Loucy (cell line): ENCODE measurements at regions not wholly inside any gene's neighbourhood (a gene's known extent, or its start where the extent isn't known, plus 50 kb on each side); places are given as distances from the start of the nearest gene placed in this dataset.

Experiments
- H2AFZ ChIP-seq: fragments of 200-600 bp; sonication (generic); 2 replicates; pipeline ENCODE4 v1.6.0; 2016; ENCODE audit warnings: antibody characterized with exemption, mild to moderate bottlenecking, low read length, moderate library complexity
- H3F3A ChIP-seq: fragments of 200-600 bp; 2 replicates; pipeline ENCODE4 v1.6.0; 2016; ENCODE audit warnings: antibody characterized with exemption, low read depth, mild to moderate bottlenecking
- H3K27me3 ChIP-seq: fragments of 200-600 bp; sonication (generic); 2 replicates; pipeline ENCODE4 v1.6.1; 2014; ENCODE audit warnings: low read length, mild to moderate bottlenecking; ENCODE audit not compliant: insufficient read depth, poor library complexity, severe bottlenecking
- H3K36me3 ChIP-seq: fragments of 200-600 bp; sonication (generic); 2 replicates; pipeline ENCODE4 v1.6.1; 2016; ENCODE audit warnings: low read length; ENCODE audit not compliant: insufficient read depth
- H3K4me1 ChIP-seq: fragments of 200-600 bp; sonication (generic); 2 replicates; pipeline ENCODE4 v1.5.1; 2014; ENCODE audit warnings: low read length, mild to moderate bottlenecking; ENCODE audit not compliant: insufficient read depth, poor library complexity, severe bottlenecking
- H3K4me2 ChIP-seq: fragments of 200-600 bp; sonication (generic); 2 replicates; pipeline ENCODE4 v1.6.0; 2014; ENCODE audit warnings: antibody characterized with exemption, low read length, low read depth, mild to moderate bottlenecking; ENCODE audit not compliant: poor library complexity, severe bottlenecking
- H3K4me3 ChIP-seq: fragments of 200-600 bp; sonication (generic); 2 replicates; pipeline ENCODE4 v1.5.1; 2014; ENCODE audit warnings: low read length, mild to moderate bottlenecking, mixed read lengths; ENCODE audit not compliant: poor library complexity, severe bottlenecking
- H3K79me2 ChIP-seq: fragments of 200-600 bp; sonication (generic); 2 replicates; pipeline ENCODE4 v1.6.1; 2014; ENCODE audit warnings: low read length; ENCODE audit not compliant: insufficient read depth
- H3K9ac ChIP-seq: fragments of 200-600 bp; sonication (generic); 2 replicates; pipeline ENCODE4 v1.6.0; 2014; ENCODE audit warnings: mild to moderate bottlenecking, low read depth, low read length, moderate library complexity; ENCODE audit not compliant: poor library complexity, severe bottlenecking
- H3K9me2 ChIP-seq: fragments of 200-600 bp; sonication (generic); replicated peaks from 2 replicates; pipeline ENCODE4 v1.6.1; 2016; ENCODE audit warnings: low read depth, low read length, mixed read lengths
- H3K9me3 ChIP-seq: fragments of 200-600 bp; sonication (generic); 2 replicates; pipeline ENCODE4 v1.6.1; 2014; ENCODE audit warnings: mild to moderate bottlenecking, antibody characterized with exemption, low read length, low read depth; ENCODE audit not compliant: insufficient read depth
- H4K20me1 ChIP-seq: fragments of 200-600 bp; sonication (generic); 2 replicates; pipeline ENCODE4 v1.6.0; 2014; ENCODE audit warnings: antibody characterized with exemption, low read length, mild to moderate bottlenecking; ENCODE audit not compliant: insufficient read depth, poor library complexity, severe bottlenecking
- CTCF ChIP-seq: fragments of 200-600 bp; sonication (generic); conservative IDR thresholded peaks from 2 replicates; pipeline ENCODE4 v1.5.1; 2014; ENCODE audit warnings: mild to moderate bottlenecking, antibody characterized with exemption, low read length
- EZH2phosphoT487 ChIP-seq: fragments of 200-600 bp; IDR thresholded peaks from 2 replicates; pipeline ENCODE4 v1.6.1; 2018; ENCODE audit warnings: antibody characterized with exemption, mild to moderate bottlenecking, moderate library complexity, borderline replicate concordance

- Histone ChIP-seq H3K4me3 (no peak overlapping the region), H3K27me3 (no peaks in the 10 kb centered on the region), H3K79me2 (no peaks in the 10 kb centered on the region), H4K20me1 (no peaks in the 10 kb centered on the region), H2AFZ (no peak overlapping the region), H3K4me2 (no peak overlapping the region), H3K9me3 (0 out of 2 replicates have a peak, but pooled peaks cover 5% of the 10 kb centered on the region), H3K4me1 (no peaks in the 10 kb centered on the region), H3K9me2 (no peaks in the 10 kb centered on the region), H3F3A (no peaks in the 10 kb centered on the region), H3K9ac (no peak overlapping the region), H3K36me3 (no peaks in the 10 kb centered on the region)
- TF ChIP-seq EZH2phosphoT487, result no peak
- TF ChIP-seq CTCF, result no peak
These were observed 77.7 kb upstream of the NFIB start for GRCh38 chr9:14391620-14392019.

GRCh38 chr9:14389657-14390056 lies 75.7 kb upstream of the NFIB start:
- no peak overlapping the region for H2AFZ ChIP-seq
- no peak overlapping the region for H3K9ac ChIP-seq
- no peak overlapping the region for H3K4me3 ChIP-seq
- no peaks in the 10 kb centered on the region for H4K20me1 ChIP-seq
- no peaks in the 10 kb centered on the region for H3K79me2 ChIP-seq
- H3K9me3 ChIP-seq, result 0 out of 2 replicates have a peak, but pooled peaks cover 5% of the 10 kb centered on the region
- H3K4me1 ChIP-seq, result no peaks in the 10 kb centered on the region
- H3K4me2 ChIP-seq, result no peak overlapping the region
- H3K9me2 ChIP-seq, result no peaks in the 10 kb centered on the region
- H3F3A ChIP-seq, result no peaks in the 10 kb centered on the region
- H3K36me3 ChIP-seq, result no peaks in the 10 kb centered on the region
- TF ChIP-seq EZH2phosphoT487, result no peak
- no peak for TF ChIP-seq CTCF
- H3K27me3 ChIP-seq, result peaks cover 8% of the 10 kb centered on the region

- no peaks in the 10 kb centered on the region for H3K36me3 ChIP-seq
- H4K20me1 ChIP-seq, result no peaks in the 10 kb centered on the region
- H3K9ac ChIP-seq, result no peak overlapping the region
- H3K4me2 ChIP-seq, result no peak overlapping the region
- H2AFZ ChIP-seq, result no peak overlapping the region
- H3K9me2 ChIP-seq, result no peaks in the 10 kb centered on the region
- no peaks in the 10 kb centered on the region for H3K4me1 ChIP-seq
- no peaks in the 10 kb centered on the region for H3K9me3 ChIP-seq
- TF ChIP-seq EZH2phosphoT487 (no peak), CTCF (no peak)
- H3K27me3 ChIP-seq, result peaks cover 8% of the 10 kb centered on the region
- no peaks in the 10 kb centered on the region for H3F3A ChIP-seq
- H3K4me3 ChIP-seq, result no peak overlapping the region
- H3K79me2 ChIP-seq, result no peaks in the 10 kb centered on the region
These were observed 75.2 kb upstream of the NFIB start for GRCh38 chr9:14389146-14389545.
